GM19395 (cell line): ENCODE measurements at regions not wholly inside any gene's neighbourhood (a gene's known extent, or its start where the extent isn't known, plus 50 kb on each side); places are given as distances from the start of the nearest gene placed in this dataset.
"Not testable (repeated sequence)": the region's sequence is repeated elsewhere in the genome, so short reads cannot be mapped to it uniquely, and the experiment has no call there.

ENCODE experiments used
- ATAC-seq: cut with Tn5 transposase; IDR thresholded peaks from one replicate; pipeline ENCODE4 v1.9.1; 2021; ENCODE audit warnings: mild to moderate bottlenecking, moderate library complexity; ENCODE audit not compliant: unreplicated experiment

DNA sequence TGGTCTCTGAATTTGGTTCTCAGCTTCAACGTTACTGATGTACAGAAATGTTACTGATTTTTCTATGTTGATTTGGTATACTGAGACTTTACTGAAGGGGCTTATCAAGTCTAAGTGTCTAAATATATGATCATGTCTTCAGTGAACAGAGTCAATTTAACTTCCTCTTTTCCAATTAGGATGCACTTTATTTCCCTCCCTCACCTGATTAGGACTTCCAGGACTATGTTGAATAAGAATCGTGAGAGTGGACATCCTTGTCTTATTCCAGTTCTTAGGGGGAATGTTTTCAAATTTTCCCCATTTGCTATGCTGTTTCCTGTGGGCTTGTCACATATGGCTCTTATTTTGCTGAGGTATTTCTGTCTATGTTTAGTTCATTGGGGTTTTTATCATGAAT, 349.5 kb downstream of the PRR16 start:
- ATAC-seq, result no peak

DNA sequence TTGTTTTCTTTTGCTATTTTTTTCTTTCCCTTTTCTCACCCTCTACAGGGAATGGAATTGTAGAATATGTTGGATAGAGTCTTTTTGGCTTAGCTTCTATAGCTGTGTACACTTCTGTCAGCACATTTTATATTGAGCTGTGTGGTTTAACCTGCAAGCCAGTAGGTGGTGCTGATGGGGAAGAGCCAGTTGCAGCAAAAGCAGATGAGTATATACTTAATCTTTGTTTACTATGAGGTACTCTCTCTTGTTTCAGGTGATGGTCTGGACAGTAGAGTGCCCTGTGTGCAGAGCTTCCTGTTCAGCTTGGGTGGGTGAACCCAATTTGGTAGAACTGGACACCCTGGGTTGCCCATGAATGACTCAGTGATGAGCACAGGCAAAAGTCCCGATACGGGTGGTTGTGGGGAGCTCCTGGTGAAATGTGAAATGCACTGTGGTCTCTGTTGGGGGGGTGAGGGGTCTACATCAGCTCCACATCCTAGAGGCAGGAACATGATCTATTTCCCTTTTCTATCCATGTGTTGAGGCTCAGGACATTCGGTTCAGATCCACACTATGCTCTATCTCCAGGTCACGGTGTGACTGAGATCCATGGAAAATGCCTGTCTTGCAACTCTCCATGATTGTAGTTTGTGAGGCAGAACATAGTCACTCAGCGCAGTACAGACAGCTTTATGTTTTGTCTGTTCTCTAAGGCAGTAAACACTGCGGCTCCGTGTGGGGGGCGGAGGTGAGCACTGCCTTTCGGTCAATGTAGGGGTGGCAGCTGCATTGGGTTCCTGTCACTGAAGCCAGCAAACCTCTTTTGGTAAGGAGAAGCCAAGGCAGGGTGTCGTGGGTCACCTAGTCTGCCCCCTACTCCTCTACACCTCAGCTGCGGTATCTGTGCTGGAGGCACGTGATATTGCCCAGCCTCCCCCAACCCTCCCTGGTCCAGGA, 353.2 kb downstream of the PRR16 start:
- ATAC-seq, result no peak

DNA sequence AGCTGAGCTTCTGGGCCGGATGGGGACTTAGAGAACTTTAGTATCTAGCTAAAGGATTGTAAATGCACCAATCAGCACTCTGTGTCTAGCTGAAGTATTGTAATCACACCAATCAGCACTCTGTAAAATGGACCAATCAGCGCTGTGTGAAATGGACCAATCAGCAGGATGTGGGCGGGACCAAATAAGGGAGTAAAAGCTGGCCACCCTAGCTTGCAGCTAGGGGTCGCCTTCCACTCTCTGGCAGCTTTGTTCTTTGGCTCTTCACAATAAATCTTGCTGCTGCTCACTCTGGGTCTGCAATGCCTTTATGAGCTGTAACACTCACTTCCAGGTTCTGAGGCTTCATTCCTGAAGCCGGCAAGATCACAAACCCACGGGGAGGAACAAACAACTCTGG, 354.0 kb downstream of the PRR16 start:
- ATAC-seq, result no peak

DNA sequence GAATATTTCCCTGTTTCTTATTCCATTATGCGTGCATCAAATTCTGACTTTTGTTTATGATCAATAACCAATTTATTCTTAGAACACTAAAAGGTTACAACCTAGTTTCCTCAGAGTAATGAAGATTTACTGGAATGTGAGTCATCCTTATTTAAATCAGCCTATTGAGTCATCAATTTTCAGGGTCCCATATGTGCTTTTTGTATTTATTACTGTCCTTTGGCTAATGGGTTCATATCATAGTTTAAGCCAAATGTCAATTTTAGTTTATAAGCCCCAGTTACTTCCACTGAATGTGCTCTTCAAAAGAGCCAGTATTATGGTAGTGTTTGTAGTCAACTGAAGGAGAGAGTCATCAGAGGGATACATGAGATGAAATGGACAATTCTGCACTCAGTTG, 359.2 kb downstream of the PRR16 start:
- ATAC-seq, result no peak

DNA sequence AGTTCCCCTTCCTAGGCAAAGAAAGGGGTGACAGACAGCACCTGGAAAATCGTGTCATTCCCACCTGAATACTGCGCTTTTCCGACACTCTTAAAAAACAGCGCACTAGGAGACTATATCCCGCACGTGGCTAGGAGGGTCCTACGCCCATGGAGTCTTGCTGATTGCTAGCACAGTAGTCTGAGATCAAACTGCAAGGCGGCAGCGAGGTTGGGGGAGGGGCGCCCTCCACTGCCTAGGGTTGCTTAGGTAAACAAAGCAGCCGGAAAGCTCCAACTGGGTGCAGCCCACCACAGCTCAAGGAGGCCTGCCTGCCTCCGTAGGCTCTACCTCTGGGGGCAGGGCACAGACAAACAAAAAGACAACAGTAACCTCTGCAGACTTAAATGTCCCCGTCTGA, 367.5 kb downstream of the PRR16 start:
- ATAC-seq, result not testable (repeated sequence)

DNA sequence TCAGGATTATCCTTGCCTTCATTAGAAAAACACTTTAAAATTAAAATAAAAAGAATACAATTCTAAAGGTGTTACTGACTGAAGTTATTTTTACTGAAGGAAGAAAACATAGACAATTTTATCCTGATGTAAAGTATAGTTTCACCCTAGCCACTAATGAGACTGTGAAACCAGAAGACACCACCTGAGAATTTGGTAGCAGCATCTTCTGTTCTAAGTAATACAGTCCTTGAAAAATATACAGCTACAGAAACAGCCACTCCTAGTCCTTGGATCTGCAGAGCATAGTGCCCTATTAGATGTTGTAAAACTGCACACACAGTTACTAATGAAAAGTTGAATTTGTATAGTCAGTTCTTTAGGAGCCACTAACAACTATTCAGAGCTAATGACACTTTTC, 377.7 kb downstream of the PRR16 start:
- ATAC-seq, result no peak

DNA sequence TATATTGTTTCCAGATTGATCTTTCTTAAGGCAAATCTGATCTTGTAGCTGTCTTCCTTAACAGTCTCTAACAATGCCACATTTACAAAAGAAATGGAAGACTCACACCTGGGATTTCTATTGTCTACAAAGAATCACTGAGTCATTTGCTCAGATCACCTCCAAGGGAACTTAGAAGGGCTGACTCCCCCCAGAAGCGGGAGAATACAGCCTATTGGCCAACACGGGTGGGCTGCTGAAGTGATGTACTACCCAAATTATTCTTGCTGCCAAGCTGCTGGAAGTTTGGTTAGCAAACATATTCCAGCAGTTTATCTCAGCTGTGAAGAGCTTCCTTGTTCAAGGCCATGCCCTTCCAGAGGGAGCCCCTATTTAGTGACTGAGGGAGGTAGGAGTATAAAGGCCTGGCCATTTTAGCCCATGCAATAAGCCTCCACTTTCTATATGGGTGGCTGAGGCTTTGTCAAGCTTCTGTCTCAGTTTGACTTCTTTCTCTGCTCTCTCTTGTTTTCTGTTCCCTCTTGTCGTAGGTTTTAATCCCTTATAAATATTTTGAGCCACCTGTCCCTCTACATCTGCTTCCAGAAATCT, 379.4 kb downstream of the PRR16 start:
- ATAC-seq, result no peak

DNA sequence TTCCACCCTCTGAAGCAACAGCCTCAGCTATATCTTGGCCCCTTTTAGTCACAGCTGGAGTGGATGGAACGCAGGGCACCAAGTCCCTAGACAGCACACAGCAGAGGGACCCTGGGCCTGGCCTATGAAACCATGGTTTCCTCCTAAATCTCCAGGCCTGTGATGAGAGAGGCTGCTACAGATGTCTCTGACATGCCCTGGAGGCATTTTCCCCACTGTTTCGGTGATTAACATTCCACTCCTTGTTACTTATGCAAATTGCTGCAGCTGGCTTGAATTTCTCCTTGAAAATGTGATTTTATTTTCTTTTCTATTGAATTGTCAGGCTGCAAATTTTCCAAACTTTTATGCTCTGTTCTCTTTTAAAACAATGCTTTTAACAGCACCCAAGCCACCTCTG, 384.8 kb downstream of the PRR16 start:
- no peak for ATAC-seq

DNA sequence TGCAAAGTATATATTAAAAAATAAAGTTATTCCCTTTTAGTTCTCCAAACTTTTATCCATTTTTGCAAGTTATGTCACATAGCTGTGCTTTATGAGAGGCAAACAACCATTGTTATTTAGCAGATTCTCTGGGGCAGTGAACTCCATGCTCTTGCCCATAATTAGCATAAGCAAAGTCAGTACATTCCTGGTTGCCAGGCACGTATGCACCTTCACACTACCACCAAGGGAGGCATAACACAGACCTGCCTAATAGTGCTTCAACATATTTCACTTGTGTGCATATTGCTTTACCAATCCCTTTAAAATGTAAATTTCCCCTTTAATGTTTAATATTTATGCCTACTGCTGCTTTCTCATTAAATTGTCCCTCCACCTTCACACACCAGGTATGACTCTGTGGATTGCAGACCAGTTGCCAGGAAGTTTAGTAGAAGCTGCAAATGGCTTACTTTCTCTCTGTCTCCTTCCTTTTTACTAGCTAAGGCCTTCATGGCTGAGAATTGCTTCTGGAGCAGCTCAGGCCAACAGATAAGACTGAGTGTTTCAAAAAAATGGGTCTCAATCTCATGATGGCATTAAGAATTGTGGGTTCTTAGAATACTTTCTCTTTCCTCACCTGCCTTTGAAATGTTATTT, 388.2 kb downstream of the PRR16 start:
- ATAC-seq, result no peak

DNA sequence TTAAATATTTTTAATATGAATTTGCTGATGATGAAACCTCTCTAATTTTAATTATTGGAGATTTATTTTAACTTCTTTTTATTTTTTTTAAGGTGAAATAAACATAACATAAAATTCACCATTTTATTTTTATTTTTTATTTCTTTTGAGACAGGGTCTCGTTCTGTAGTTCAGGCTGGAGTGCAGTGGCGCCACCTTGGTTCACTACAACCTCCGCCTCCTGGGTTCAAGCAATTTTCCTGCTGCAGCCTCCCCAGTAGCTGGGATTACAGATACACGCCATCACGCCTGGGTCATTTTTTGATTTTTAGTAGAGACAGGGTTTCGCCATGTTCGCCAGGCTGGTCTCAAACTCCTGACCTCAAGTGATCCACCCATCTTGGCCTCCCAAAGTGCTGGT, 402.9 kb downstream of the PRR16 start:
- no peak for ATAC-seq

DNA sequence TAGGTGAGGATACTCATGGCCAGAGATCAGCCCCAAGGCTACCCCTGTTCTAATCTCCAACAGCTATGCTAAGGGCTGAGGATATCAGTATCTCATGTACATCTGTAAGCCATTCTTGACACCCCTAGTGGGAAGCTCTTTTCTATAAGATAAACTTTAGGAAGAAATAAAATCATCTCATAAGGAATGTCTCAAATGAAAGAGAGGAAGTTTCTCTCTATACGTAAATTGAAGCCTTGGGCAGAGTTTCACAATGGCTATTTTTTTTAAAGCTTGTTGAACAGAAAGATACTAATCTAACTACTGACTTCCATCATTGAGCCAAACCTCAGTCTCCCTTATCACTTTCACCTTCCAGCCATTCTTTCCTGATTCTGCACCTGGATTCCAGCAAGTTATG, 405.7 kb downstream of the PRR16 start:
- no peak for ATAC-seq

DNA sequence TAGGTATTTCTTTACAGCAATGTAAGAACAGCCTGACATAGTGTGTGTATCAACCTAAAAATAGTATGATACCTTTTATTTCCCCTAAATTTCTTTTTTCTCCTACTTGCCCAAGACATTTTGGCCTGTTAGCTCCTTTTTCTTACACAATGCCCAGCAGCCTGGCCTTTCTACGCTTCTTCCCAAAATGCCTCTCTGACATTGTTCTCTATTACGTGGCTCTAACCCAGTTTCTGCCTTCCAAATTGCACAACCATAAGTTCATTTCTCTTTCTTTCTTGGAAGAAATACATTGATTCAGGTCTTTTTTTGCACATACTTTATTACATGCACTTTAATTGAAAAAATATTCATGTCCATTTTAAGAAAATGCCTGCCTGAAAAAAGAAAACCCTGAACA, 408.2 kb downstream of the PRR16 start:
- no peak for ATAC-seq

DNA sequence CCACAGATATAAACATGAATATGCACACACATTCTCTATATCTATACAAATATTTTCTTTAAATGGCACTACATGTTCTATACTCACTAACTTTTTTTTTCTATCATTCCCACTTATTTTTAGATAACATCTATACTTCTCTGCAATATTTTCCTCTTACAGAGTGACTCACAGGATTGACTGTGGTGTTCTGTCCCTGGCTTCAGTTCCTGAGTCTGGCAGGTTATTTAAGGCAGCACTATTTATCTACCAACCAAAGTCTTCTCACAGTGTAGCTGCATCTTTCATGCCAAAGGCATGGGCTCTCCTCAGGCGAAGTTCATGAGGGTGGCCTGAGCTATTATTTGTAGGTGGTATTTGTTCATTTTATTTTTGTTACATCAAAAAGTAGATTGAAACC, 409.0 kb downstream of the PRR16 start:
- no peak for ATAC-seq

DNA sequence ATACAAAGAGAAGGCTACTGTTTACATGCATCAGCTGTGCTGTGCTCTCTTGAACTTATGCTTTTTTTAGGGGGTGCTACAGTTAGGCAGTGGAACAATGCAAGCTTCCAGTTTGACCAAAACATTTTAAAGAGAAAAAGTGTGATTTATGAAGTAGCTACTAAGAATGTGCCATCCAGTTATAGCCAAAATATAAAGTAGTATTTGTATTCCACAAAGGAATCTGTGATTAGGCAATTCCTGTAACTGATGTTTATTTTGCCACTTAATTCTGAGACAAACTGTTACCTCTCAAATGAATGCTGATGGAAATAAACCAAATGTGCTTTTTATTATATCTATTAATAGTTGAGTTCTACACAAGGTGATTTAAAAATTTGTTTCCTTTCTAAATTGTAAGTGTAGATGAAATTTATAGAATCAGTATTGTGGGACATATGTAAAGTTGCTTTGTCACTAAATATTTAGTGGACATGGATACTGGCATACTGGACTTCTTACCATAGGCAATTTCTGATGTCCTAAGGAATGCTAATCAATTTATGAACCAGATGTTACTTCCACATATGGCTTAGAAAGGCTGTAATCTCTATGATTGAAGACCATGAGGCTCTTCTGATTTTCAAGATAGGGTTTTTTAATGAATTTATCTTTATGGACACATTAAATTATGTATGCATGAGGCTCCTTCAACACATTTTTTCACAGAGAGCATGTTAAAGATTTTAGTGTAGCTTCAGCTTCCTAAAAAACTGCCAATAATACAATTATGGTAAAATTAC, 410.2 kb downstream of the PRR16 start:
- no peak for ATAC-seq

DNA sequence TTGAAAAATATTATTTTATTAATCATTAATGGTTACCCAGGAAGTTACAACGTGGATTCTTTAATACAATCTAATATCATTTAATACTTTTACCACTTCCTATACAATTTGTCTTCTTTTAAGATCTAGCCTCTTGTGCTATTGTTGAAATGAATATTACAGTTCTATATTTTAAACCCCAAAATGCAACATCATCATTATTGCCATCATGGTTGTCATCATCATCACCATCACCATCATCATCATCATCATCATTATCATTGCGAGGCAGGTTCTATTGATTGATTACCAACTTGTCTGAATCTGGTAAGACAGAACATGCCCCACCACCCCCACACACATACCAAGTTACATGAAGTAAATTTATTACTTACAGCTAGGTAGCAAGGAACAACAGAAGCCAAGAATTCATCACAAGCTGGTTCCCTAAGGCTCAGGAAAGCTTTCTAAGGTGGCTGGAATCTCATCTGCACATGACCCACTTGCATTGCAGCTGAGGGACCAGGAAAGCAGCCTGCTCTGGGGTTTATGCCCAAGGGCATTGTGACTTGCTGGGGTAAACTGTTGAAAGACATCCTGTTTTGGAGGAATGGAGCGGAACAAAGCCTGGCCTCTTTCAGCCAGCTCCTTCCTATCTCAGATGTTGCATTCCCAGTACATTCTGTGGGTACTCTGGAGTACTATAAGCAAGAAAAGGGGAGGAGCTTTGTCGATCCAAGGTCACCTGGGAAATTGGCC, 418.1 kb downstream of the PRR16 start:
- no peak for ATAC-seq

DNA sequence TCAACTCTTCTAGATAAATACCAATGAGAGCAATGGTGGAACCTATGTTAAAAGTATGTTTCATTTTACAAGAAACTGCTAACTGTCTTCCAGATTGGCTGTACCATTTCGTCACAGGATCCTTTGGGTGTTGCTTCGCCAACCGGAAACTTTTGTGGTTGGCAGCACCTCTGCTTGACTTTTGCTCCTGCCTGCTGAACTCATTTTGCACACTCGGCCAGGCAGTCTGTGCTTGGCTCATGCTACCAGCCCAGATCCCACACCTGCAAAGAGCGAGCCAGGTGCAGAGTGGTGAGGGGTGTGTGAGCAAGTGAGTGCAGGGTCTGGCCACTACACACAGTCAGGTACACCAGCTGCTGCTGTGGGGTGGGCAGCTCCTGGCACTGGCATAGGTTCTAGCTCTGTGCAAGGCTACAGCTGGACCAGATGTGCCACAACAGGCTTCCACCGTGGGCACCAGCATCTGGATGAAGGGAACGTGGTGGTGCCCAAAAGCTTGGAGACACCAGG, 422.3 kb downstream of the PRR16 start:
- ATAC-seq, result no peak

DNA sequence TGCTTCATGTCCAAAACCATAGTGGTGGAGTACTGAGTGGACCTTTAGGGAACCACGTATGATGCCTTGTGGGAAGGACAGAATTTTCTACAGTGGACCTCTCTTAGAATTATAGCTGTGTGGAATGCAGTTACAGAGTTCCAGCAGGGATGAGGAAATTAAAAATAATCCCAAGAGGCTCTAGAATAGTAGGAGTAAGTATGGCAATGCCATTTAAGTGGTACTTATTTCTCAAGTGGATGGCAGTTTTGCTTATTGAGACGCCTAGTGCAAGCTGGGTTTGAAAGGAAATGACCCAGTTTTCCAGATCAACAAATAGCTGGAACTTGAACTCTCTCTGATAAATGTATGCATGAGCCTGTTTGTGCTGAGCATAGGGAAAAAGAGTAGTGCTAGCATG, 431.6 kb downstream of the PRR16 start:
- no peak for ATAC-seq

DNA sequence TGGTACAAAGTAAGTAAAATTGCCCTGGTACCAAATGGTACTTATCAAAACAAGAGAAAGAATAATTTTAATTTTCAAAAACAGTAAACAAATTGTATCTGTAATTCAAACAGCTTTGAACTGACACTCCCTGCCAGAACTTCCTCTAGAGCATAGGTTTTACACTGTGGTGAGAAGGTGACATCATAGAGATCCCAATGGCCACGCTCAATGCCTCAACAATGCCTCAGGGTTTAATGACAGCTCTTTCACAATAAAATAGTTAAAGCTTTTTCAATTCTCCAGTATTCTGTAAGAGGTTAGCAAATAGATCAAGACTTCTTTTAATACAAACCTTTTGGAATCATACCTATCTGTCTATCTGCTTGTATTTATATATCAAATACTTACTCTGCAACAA, 437.1 kb downstream of the PRR16 start:
- ATAC-seq, result no peak

DNA sequence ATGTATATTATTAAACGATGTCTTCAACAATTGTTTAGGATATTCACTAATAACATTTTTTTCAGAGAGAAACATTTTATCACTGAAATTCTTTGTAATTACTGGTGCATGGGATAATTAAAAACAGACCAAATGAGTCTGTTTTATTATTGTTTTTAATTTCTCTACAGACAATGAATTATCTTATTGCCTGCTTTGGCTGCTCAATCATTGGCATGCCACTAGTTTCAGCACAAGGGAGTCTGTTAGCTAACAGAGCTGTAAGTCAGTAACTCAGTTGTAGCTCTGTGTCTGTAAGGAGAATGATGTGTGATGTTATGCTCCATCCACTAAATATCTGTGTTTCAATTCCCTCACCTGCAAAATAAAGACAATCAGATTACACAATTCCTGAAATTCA, 443.9 kb downstream of the PRR16 start:
- no peak for ATAC-seq

DNA sequence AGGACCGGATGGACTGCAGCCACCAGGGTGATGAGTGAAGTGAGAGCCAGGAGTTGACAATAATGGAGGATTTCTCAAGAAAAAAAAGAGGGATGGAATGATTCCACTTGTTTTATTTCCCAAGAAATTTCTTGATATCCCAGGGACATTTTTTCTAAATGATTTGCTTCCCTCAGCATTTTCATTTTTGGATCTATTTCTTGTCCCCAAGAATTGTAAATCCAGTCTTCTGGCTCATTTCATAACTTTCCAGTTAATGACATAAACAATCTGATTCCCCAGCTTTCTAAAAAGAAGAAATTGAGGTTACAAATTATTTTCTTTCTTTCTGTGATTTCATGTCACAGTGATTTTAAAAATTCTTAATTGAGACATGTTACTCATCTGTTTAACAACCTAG, 446.5 kb downstream of the PRR16 start:
- ATAC-seq, result no peak
